ENCODE measurements at regions not wholly inside any gene's neighbourhood (a gene's known extent, or its start where the extent isn't known, plus 50 kb on each side); places are given as distances from the start of the nearest gene placed in this dataset.

DNA sequence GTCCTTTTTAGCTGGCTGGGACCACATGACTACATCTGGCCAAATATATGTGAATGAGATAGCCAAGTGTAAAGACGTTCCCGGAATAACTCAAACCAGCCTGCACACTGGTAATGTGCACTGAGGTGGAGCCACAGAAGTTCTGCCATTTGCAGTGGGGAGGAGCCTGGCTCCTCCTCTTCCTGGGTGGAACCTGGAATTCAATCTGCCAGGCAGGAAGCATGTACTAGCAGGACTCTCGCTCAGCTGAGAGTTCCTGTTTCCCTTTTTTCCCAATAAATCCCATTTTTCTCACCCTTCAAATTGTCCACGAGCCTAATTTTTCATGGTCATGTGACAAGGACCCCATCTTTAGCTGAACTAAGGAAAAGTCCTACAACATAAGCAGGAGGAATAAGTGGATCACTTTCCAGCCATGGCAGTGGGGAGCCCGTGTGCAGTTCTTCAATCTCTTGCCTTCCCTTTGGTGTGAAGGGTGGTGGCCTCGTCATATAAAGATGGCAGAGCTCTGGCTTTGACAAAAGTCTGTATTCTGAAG, 183.2 kb downstream of the UXS1 start:
- H3K9me3 Mint-ChIP-seq = peaks cover 42% of the 10 kb centered on the region
- Histone ChIP-seq H3K9me3 (ENCODE audit: low read depth) (no peaks in the 10 kb centered on the region), H3K9ac (no peak overlapping the region), H2AFZ (replicated peaks) (no peak overlapping the region), H4K20me1 (ENCODE audit: low read depth) (no peaks in the 10 kb centered on the region), H3K4me2 (peak overlapping the region; percentile 11), H3K4me1 (peaks cover 7% of the 10 kb centered on the region), H3K4me3 (no peak overlapping the region), H3F3A (ENCODE audit: low read depth) (no peaks in the 10 kb centered on the region), H3K27ac (no peak overlapping the region), H3K79me2 (ENCODE audit: low read depth) (no peaks in the 10 kb centered on the region), H3K36me3 (no peaks in the 10 kb centered on the region), H3K27me3 (no peaks in the 10 kb centered on the region)
- H3K27ac Mint-ChIP-seq = no peak overlapping the region
- no peaks in the 10 kb centered on the region for H3K4me1 Mint-ChIP-seq
- peaks cover 5% of the 10 kb centered on the region for H3K36me3 Mint-ChIP-seq
- DNase-seq (ENCODE audit: low spot score) = no peak
- peaks cover 11% of the 10 kb centered on the region for H3K27me3 Mint-ChIP-seq (ENCODE audit: insufficient read depth, low read depth)
- TF ChIP-seq EZH2 (IDR thresholded peaks at IDR 0.05) (no peak), EZH2phosphoT487 (IDR thresholded peaks at IDR 0.05) (no peak)
- TF ChIP-seq, protein P1, sequence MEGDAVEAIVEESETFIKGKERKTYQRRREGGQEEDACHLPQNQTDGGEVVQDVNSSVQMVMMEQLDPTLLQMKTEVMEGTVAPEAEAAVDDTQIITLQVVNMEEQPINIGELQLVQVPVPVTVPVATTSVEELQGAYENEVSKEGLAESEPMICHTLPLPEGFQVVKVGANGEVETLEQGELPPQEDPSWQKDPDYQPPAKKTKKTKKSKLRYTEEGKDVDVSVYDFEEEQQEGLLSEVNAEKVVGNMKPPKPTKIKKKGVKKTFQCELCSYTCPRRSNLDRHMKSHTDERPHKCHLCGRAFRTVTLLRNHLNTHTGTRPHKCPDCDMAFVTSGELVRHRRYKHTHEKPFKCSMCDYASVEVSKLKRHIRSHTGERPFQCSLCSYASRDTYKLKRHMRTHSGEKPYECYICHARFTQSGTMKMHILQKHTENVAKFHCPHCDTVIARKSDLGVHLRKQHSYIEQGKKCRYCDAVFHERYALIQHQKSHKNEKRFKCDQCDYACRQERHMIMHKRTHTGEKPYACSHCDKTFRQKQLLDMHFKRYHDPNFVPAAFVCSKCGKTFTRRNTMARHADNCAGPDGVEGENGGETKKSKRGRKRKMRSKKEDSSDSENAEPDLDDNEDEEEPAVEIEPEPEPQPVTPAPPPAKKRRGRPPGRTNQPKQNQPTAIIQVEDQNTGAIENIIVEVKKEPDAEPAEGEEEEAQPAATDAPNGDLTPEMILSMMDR (IDR thresholded peaks at IDR 0.05) = no peak
- no peak overlapping the region for H3K4me3 Mint-ChIP-seq

- Histone ChIP-seq H3K4me2 (no peak overlapping the region), H3K27me3 (no peaks in the 10 kb centered on the region), H2AFZ (replicated peaks) (no peak overlapping the region), H3K27ac (no peak overlapping the region), H3K9me3 (ENCODE audit: low read depth) (peaks cover 15% of the 10 kb centered on the region), H3K79me2 (ENCODE audit: low read depth) (no peaks in the 10 kb centered on the region), H3K36me3 (no peaks in the 10 kb centered on the region), H3K4me1 (peaks cover 7% of the 10 kb centered on the region), H3K9ac (no peak overlapping the region), H4K20me1 (ENCODE audit: low read depth) (no peaks in the 10 kb centered on the region), H3F3A (ENCODE audit: low read depth) (no peaks in the 10 kb centered on the region), H3K4me3 (no peak overlapping the region)
- H3K27ac Mint-ChIP-seq = no peak overlapping the region
- H3K4me1 Mint-ChIP-seq = no peaks in the 10 kb centered on the region
- H3K9me3 Mint-ChIP-seq = peaks cover 52% of the 10 kb centered on the region
- DNase-seq (ENCODE audit: low spot score) = no peak
- H3K27me3 Mint-ChIP-seq (ENCODE audit: insufficient read depth, low read depth) = peaks cover 10% of the 10 kb centered on the region
- TF ChIP-seq EZH2 (IDR thresholded peaks at IDR 0.05) (no peak), EZH2phosphoT487 (IDR thresholded peaks at IDR 0.05) (no peak)
- TF ChIP-seq, protein P1 (IDR thresholded peaks at IDR 0.05) = no peak
- H3K4me3 Mint-ChIP-seq = no peak overlapping the region
- peaks cover 5% of the 10 kb centered on the region for H3K36me3 Mint-ChIP-seq
Measured at GRCh38 chr2:106009096-106009495, 185.0 kb downstream of the UXS1 start.

GRCh38 chr2:106004851-106005250, 189.2 kb downstream of the UXS1 start:
- Mint-ChIP-seq H3K27me3 (ENCODE audit: insufficient read depth, low read depth) (peaks cover 7% of the 10 kb centered on the region), H3K36me3 (peaks cover 7% of the 10 kb centered on the region), H3K27ac (no peak overlapping the region), H3K4me3 (no peak overlapping the region), H3K9me3 (peaks cover 65% of the 10 kb centered on the region), H3K4me1 (no peaks in the 10 kb centered on the region)
- no peaks in the 10 kb centered on the region for H4K20me1 ChIP-seq (ENCODE audit: low read depth)
- no peaks in the 10 kb centered on the region for H3K36me3 ChIP-seq
- no peak overlapping the region for H3K9ac ChIP-seq
- TF ChIP-seq EZH2 (IDR thresholded peaks at IDR 0.05) = no peak
- no peak for TF ChIP-seq EZH2phosphoT487 (IDR thresholded peaks at IDR 0.05)
- TF ChIP-seq, protein P1 (IDR thresholded peaks at IDR 0.05) = no peak
- H2AFZ ChIP-seq (replicated peaks) = no peak overlapping the region
- H3K27ac ChIP-seq = no peak overlapping the region
- H3K9me3 ChIP-seq (ENCODE audit: low read depth) = peaks cover 15% of the 10 kb centered on the region
- H3F3A ChIP-seq (ENCODE audit: low read depth) = no peaks in the 10 kb centered on the region
- no peaks in the 10 kb centered on the region for H3K4me1 ChIP-seq
- no peak overlapping the region for H3K4me2 ChIP-seq
- H3K79me2 ChIP-seq (ENCODE audit: low read depth) = no peaks in the 10 kb centered on the region
- no peaks in the 10 kb centered on the region for H3K27me3 ChIP-seq
- H3K4me3 ChIP-seq = no peak overlapping the region
- no peak for DNase-seq (ENCODE audit: low spot score)

All from neural progenitor cell (in vitro differentiated cells).